ENCODE measurements at regions not wholly inside any gene's neighbourhood (a gene's known extent, or its start where the extent isn't known, plus 50 kb on each side); places are given as distances from the start of the nearest gene placed in this dataset.

DNA sequence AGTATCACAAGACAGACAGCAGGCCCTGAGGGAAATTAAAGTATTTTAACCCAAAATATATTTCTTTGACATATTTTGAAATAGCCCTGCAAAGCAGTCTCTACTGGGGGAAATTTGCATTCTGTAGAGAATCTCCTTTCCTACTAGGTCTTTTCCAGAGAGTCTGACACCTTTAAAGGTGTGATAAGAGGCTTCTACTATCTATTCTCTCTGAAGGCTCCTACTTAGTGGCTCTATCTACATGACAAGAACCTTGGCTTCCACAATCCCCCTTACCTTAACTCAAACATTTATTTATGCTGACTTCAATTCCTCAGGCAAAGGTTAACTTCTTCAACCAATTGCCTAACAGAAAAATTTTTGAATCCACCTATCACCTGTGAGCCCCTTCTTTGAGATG is 174.6 kb upstream of the GALNT5 start:
- TF ChIP-seq, protein P1, sequence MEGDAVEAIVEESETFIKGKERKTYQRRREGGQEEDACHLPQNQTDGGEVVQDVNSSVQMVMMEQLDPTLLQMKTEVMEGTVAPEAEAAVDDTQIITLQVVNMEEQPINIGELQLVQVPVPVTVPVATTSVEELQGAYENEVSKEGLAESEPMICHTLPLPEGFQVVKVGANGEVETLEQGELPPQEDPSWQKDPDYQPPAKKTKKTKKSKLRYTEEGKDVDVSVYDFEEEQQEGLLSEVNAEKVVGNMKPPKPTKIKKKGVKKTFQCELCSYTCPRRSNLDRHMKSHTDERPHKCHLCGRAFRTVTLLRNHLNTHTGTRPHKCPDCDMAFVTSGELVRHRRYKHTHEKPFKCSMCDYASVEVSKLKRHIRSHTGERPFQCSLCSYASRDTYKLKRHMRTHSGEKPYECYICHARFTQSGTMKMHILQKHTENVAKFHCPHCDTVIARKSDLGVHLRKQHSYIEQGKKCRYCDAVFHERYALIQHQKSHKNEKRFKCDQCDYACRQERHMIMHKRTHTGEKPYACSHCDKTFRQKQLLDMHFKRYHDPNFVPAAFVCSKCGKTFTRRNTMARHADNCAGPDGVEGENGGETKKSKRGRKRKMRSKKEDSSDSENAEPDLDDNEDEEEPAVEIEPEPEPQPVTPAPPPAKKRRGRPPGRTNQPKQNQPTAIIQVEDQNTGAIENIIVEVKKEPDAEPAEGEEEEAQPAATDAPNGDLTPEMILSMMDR (IDR thresholded peaks at IDR 0.05; ENCODE audit: insufficient read depth, low read length, poor library complexity, severe bottlenecking), result no peak
- TF ChIP-seq EZH2phosphoT487 (conservative IDR thresholded peaks at IDR 0.05; ENCODE audit: low read length), result no peak

All from SU-DHL-6 (cell line).